ENCODE measurements at regions not wholly inside any gene's neighbourhood (a gene's known extent, or its start where the extent isn't known, plus 50 kb on each side); places are given as distances from the start of the nearest gene placed in this dataset.

GRCh38 chr18:25853691-25854433, 236.6 kb downstream of the SS18 start:
- Histone ChIP-seq H3K9ac (no peak overlapping the region), H3K4me2 (ENCODE audit: unreplicated experiment) (no peak overlapping the region), H3K27me3 (replicated peaks; ENCODE audit: insufficient read depth) (no peaks in the 10 kb centered on the region; the same call in 1 of the 2 replicates), H3K9me2 (ENCODE audit: insufficient read depth) (no peaks in the 10 kb centered on the region), H3K4me1 (ENCODE audit: insufficient read depth) (no peaks in the 10 kb centered on the region), H3K79me2 (ENCODE audit: insufficient read depth) (no peaks in the 10 kb centered on the region), H3K27ac (no peak overlapping the region), H2AFZ (no peak overlapping the region), H4K20me1 (ENCODE audit: insufficient read depth) (no peaks in the 10 kb centered on the region), H3K4me3 (no peak overlapping the region), H3F3A (ENCODE audit: insufficient read depth) (no peaks in the 10 kb centered on the region), H3K9me3 (ENCODE audit: low read depth) (no peaks in the 10 kb centered on the region), H3K36me3 (ENCODE audit: low read depth) (no peaks in the 10 kb centered on the region)
- TF ChIP-seq EZH2phosphoT487 (IDR thresholded peaks at IDR 0.05; ENCODE audit: insufficient read depth, low read depth) = no peak
- TF ChIP-seq EZH2 (IDR thresholded peaks at IDR 0.05; ENCODE audit: insufficient read depth, poor library complexity, severe bottlenecking) = no peak
- WGBS, 2 experiments (ENCODE audit: low coverage in 1 of 2, low lambda C conversion rate in 2 of 2, missing lambda C conversion rate in 2 of 2) = 68 to 71% methylated on average over 7 of the region's 7 CpGs
- no peak for DNase-seq
- in situ Hi-C loops (cut with MboI) = loop anchor here (25.0 kb wide), 1 partner anchor 92 kb away; no protein-coding TSS in a partner anchor

- H3K9me3 ChIP-seq (ENCODE audit: low read depth) = no peaks in the 10 kb centered on the region
- no peaks in the 10 kb centered on the region for H3K4me1 ChIP-seq (ENCODE audit: insufficient read depth)
- H3K9ac ChIP-seq = no peak overlapping the region
- no peak overlapping the region for H2AFZ ChIP-seq
- in situ Hi-C loops (cut with MboI) = loop anchor here (25.0 kb wide), 1 partner anchor 281 kb away; no protein-coding TSS in a partner anchor
- no peak for TF ChIP-seq EZH2phosphoT487 (IDR thresholded peaks at IDR 0.05; ENCODE audit: insufficient read depth, low read depth)
- no peak for TF ChIP-seq EZH2 (IDR thresholded peaks at IDR 0.05; ENCODE audit: insufficient read depth, poor library complexity, severe bottlenecking)
- no peak overlapping the region for H3K4me3 ChIP-seq
- H3K4me2 ChIP-seq (ENCODE audit: unreplicated experiment) = no peak overlapping the region
- no peaks in the 10 kb centered on the region for H3K36me3 ChIP-seq (ENCODE audit: low read depth)
- no peaks in the 10 kb centered on the region for H4K20me1 ChIP-seq (ENCODE audit: insufficient read depth)
- 61 to 62% methylated on average over 3 of the region's 3 CpGs for WGBS, 2 experiments (ENCODE audit: low coverage in 1 of 2, low lambda C conversion rate in 2 of 2, missing lambda C conversion rate in 2 of 2)
- H3K27ac ChIP-seq = no peak overlapping the region
- no peaks in the 10 kb centered on the region for H3F3A ChIP-seq (ENCODE audit: insufficient read depth)
- DNase-seq = no peak
- H3K79me2 ChIP-seq (ENCODE audit: insufficient read depth) = no peaks in the 10 kb centered on the region
- H3K9me2 ChIP-seq (ENCODE audit: insufficient read depth) = no peaks in the 10 kb centered on the region
- peaks cover 11% of the 10 kb centered on the region; the same call in 1 of the 2 replicates for H3K27me3 ChIP-seq (replicated peaks; ENCODE audit: insufficient read depth)
These were observed 246.6 kb downstream of the SS18 start for GRCh38 chr18:25843791-25844190.

GRCh38 chr18:25842665-25843064, 247.7 kb downstream of the SS18 start:
- no peak for TF ChIP-seq EZH2phosphoT487 (IDR thresholded peaks at IDR 0.05; ENCODE audit: insufficient read depth, low read depth)
- no peak for TF ChIP-seq EZH2 (IDR thresholded peaks at IDR 0.05; ENCODE audit: insufficient read depth, poor library complexity, severe bottlenecking)
- in situ Hi-C loops (cut with MboI) = loop anchor here (25.0 kb wide), 1 partner anchor 280 kb away; no protein-coding TSS in a partner anchor
- Histone ChIP-seq H3K9me2 (ENCODE audit: insufficient read depth) (no peaks in the 10 kb centered on the region), H3F3A (ENCODE audit: insufficient read depth) (no peaks in the 10 kb centered on the region), H4K20me1 (ENCODE audit: insufficient read depth) (no peaks in the 10 kb centered on the region), H3K4me1 (ENCODE audit: insufficient read depth) (no peaks in the 10 kb centered on the region), H3K36me3 (ENCODE audit: low read depth) (no peaks in the 10 kb centered on the region), H3K79me2 (ENCODE audit: insufficient read depth) (no peaks in the 10 kb centered on the region), H3K4me2 (ENCODE audit: unreplicated experiment) (no peak overlapping the region), H2AFZ (no peak overlapping the region), H3K9ac (no peak overlapping the region), H3K27me3 (replicated peaks; ENCODE audit: insufficient read depth) (peaks cover 19% of the 10 kb centered on the region), H3K4me3 (no peak overlapping the region), H3K27ac (no peak overlapping the region), H3K9me3 (ENCODE audit: low read depth) (no peaks in the 10 kb centered on the region)
- WGBS, 2 experiments (ENCODE audit: low coverage in 1 of 2, low lambda C conversion rate in 2 of 2, missing lambda C conversion rate in 2 of 2) = 38 to 39% methylated on average over 1 of the region's 1 CpG
- DNase-seq = no peak

- Histone ChIP-seq H3K9me3 (ENCODE audit: low read depth) (no peaks in the 10 kb centered on the region), H3K79me2 (ENCODE audit: insufficient read depth) (no peaks in the 10 kb centered on the region), H3K27ac (no peak overlapping the region), H3K9me2 (ENCODE audit: insufficient read depth) (no peaks in the 10 kb centered on the region), H3K9ac (no peak overlapping the region), H3K36me3 (ENCODE audit: low read depth) (no peaks in the 10 kb centered on the region), H3K4me1 (ENCODE audit: insufficient read depth) (peaks cover 12% of the 10 kb centered on the region), H3K27me3 (replicated peaks; ENCODE audit: insufficient read depth) (peaks cover 16% of the 10 kb centered on the region), H3K4me3 (no peak overlapping the region), H3F3A (ENCODE audit: insufficient read depth) (peaks cover 7% of the 10 kb centered on the region; the same call in 1 of the 2 replicates), H2AFZ (no peak overlapping the region), H3K4me2 (ENCODE audit: unreplicated experiment) (no peak overlapping the region), H4K20me1 (ENCODE audit: insufficient read depth) (no peaks in the 10 kb centered on the region)
- WGBS, 2 experiments (ENCODE audit: low coverage in 1 of 2, low lambda C conversion rate in 2 of 2, missing lambda C conversion rate in 2 of 2) = 60 to 68% methylated on average over 8 of the region's 8 CpGs
- in situ Hi-C loops (cut with MboI) = loop anchor here (25.0 kb wide), 1 partner anchor 272 kb away; no protein-coding TSS in a partner anchor
- TF ChIP-seq EZH2 (IDR thresholded peaks at IDR 0.05; ENCODE audit: insufficient read depth, poor library complexity, severe bottlenecking) (no peak), EZH2phosphoT487 (IDR thresholded peaks at IDR 0.05; ENCODE audit: insufficient read depth, low read depth) (no peak)
- DNase-seq = no peak
These were observed 256.4 kb downstream of the SS18 start for GRCh38 chr18:25834061-25834460.

Measured in GM23248 (cell line).